Hippocampal formation (tissue), 2 donors: ENCODE measurements at regions not wholly inside any gene's neighbourhood (a gene's known extent, or its start where the extent isn't known, plus 50 kb on each side); places are given as distances from the start of the nearest gene placed in this dataset.
"Not testable (repeated sequence)": the region's sequence is repeated elsewhere in the genome, so short reads cannot be mapped to it uniquely, and the experiment has no call there.

ENCODE experiments used
- DNase-seq, 2 donors: peaks; one replicate each; lab custom pipeline; 2025; lab: John Stamatoyannopoulos, UW

DNA sequence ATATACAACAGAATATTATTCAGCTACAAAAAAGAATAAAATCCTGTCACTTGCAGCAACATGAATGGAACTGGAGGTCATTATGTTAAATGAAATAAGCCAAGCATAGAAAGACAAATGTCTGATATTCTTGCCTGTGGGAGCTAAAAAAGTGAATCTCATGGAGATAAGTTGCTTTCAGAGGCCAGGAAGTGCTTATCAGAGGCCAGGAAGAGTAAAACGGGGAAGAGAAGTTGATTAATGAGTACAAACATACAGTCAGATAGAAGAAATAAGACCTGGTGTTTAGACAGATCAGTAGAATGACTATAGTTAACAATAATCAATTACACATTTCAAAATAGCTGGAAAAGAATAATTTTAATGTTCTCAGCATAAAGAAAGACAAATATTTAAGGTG lies 54.4 kb upstream of the CPHXL start:
- DNase-seq: no peak

DNA sequence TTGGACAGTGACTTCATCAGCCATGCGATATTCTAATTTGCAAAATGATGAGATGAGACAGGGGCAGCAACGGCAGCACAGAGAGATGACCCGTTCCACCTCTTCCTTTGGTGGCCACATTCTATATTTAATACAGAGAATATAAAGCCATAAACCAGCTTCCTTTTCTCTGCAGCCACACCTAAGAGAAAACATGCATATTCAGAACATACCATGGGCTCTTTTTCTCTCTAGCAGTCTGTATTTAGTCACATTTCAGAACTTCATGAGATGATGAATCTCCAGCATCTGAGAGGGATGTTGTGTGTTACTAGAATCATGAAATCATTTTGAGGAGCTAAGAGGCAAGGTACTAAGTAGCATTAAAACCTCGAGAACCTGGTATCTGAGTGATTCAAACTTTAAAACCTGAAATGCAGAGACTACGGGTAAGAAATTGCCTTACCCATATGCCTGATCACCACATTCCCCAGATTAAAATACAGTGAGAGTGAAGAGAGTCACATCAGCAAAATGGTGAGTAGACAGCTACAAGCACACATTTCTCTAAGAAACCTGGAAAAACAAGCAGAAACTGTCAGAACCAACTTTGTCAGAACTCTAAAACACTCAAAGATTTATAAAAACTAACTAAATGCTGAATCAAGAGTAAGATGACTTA lies 55.5 kb upstream of the CPHXL start:
- no peak for DNase-seq

DNA sequence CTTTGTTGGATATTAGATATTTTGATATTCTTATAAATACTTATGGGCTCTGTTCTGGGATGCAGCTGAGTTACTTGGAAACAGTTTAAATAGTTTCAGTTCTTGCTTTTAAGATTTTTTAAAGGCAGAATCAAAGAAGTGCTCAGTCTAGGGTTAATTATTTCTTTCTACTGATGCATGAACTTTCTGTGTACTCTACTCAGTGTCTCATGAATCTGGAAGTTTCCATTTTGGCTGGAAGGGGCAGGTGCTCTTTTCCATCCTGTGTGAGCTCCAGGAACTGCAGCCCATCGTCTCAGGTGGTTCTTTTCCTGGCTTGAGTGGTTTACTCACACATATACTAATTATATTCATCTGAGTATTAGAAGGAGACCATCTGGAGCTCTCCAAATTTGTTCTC lies 61.1 kb upstream of the CPHXL start:
- no peak for DNase-seq

DNA sequence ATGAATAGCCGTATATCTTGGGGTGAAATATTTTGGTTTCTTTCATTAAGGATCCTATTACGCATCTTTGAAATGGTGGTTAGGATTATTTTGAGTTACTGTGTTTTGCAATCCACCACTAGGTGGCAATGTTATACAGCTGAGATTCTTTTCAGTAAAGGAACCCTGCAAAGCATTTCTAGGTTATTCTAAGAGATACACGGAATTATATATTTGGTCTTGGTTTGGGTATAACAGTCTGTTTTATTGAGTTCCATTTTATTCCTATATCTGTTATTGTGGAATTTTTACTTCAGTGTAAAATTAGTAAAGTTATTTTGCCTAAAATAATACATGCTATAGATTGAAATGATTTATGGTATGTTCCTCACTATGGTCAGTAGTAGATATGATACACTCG lies 62.9 kb upstream of the CPHXL start:
- peak in 1 of 2 donors; percentile 68 for DNase-seq

DNA sequence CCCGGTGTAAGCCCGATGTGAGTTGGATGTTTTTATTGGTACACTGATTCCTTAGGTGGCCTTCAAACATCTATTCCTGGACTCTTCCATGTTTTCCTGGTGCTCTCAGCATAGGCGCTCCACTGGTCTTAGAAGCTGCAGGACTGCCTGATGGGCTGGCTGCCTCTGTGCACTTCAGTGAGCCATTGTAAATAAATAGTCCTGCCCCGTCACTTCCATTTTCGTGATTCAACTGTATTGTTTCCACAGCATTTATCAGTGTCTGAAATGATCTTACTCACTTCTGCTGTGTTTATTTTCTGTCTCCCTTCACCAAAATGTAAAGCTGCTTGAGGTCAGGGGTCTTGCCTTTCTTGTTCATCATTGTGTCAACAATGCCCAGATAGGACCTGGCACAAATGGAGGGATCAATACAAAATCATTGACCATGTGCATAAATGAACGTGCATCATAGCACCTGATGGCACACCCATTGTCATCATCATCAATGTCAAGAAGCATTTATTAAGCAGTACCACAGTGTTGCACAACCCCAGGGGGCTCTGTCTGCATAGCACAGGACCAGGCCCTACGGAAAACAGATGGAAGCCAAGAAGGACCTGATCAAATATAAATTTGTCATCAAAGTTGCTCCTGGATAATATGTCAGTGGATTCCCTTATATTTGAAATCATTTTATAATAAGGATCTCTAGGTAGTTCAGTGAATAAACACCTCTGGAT lies 66.6 kb upstream of the CPHXL start:
- no peak for DNase-seq

DNA sequence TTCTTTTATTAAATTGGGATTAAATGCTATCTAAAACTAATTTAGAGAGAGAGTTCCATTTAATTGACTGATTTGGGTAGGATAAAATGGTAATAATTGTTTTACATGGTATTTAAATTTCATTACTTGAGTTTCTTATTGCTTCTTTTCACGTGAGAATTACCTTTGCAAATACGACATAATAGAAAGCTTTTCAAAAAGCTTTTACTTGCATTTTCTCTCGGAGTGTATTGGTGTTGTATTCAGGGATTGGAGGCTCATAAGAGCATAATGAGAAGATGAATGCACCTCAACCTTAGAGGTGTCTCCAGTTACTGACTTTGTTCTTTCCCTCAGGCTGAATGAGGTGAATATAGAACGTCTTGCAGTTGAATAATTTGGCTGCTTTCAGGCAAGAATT lies 67.4 kb upstream of the CPHXL start:
- DNase-seq: no peak

DNA sequence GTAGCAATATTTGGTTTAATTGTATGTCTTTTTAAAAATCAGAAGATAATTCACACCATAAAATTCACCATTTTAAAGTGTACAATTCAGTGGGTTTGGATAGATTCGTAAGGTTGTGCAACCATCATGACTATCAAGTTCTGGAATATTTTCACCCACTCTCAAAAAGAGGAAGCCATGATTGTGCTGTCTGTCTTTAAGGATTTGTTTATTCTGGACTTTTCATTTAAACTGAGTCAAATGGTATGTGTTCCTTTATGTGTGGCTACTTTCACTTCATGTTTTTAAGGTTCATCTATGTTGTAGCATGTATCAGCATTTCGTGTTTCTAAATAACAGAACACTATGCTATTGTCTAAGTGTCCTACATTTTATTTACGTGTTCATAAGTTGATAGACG lies 68.1 kb upstream of the CPHXL start:
- DNase-seq: no peak

DNA sequence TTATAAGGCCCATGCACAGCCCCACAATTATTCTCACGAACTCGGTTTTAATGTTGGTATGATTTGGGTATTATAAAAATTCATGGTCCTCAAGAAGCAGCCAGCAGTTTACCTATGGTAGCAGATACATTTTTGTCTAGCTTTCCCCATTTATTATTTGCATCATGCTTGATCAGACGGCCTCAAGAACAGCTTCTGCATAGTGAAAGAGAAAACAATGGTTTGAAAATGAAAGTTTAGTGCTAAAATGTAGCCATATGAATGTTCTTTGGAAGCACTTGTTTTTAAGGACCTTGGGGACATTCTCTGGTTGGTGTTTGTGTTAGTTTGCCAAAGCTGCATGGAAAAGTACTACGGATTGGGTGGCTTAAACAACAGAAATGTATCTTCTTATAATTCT lies 72.4 kb upstream of the CPHXL start:
- no peak for DNase-seq

DNA sequence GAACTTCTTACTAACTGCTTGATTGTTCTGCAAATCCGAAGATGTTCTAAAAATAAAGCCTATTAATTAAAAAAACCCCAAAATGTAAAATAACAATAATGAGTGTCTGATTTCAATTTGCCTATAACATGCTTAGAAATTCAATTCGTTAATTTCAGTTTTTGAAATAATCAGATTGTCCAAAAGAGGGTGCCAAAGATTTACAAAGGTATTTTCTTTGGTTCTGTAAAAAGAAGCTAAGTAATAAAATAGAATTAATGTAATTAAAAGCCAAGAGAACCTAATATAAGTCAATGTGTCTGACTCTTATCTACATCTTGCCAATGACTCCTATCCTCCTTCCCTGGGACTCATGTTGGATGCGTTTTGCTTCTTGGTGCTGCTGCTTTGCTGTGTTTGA lies 75.0 kb upstream of the CPHXL start:
- DNase-seq: peak in 1 of 2 donors; percentile 43

DNA sequence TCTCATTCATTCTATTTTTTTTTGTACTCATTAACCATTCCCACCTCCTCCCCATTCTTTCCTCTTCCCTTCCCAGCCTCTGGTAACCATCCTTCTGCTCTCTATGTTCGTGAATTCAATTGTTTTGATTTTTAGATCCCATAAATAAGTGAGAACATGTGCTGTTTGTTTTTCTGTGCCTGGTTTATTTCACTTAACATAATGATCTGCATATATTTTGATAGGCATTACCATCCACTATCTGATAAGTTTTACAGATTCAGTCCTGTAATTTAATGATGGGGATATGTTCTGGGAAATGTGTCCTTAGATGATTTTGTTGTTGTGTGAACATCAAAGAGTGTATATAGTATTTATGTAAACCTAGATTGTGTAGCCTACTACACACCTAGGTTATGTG lies 77.5 kb upstream of the CPHXL start:
- no peak for DNase-seq

DNA sequence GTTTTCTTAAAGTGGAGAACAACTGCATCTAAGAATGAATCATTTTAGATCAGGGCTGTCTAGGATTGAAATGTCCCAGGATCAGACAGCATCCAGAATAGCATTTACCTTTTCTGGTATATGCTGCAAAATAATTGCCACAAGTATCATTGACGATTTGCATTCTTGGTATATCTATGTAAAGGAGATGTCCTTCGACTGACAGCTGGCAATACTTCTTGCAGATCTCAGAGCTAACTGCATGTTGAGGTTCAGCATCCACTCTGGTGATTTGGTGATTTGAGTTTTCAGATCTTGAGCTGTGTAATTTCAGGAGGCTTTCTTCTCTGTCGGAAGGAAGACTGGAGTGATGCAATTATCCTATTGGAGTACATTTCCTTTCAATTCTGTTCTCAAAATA lies 78.1 kb upstream of the CPHXL start:
- DNase-seq: no peak

DNA sequence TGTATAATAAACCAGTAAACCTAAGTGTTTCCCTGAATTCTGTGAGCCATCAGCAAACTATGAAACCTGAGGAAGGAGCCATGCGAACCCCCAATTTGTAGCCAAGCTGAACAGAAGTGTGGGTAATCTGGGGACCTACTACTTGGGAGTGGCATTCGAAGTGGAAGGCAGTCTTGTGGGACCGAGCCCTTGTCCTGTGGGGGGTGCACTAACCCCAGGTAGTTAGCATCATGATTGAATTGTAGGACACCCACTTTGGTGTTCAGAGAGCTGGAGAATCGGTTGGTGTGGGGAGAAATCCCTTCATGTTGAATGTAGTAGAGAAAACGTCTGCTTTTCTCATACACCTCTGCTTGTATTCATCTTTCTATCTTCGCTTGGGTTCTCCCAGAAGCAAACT lies 79.7 kb upstream of the CPHXL start:
- DNase-seq: no peak

DNA sequence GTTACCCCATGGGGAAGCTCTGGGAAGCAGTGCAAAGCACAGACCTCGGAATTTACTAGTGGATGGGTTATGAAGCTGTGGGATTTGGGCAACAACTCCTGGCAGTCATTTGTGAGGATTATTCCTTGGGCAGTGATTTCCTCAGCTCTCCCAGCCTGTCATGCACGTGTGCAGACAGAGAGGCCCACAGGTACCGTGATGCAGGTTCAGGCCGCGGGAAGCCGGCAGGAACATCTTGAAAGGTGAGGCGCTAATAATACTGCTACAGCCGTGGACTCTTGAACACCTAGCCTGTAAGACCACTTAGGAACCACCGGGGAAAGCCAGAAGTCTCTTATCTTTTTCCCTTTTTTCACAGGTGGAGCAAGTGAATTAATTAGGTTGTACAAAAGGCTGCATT lies 80.2 kb upstream of the CPHXL start:
- DNase-seq: no peak

DNA sequence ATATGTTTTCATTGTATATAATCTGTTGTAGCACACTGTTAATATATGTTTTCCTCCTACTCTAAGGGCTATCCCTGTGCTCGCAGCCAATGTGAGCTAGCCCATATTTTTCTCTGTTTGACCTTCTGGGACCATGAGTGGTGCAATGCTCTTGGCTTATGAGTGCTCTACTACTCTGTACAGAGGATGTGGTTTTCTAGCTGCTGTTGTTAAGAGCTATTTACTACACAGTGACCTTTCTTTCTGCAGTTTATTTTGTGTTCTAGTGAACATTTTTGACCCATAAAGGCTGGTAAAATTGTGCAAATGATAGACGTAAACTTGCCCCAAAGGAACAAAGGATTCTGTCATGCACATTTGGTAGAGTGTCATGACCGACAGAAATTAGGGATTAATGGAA lies 84.1 kb upstream of the CPHXL start:
- DNase-seq: no peak

DNA sequence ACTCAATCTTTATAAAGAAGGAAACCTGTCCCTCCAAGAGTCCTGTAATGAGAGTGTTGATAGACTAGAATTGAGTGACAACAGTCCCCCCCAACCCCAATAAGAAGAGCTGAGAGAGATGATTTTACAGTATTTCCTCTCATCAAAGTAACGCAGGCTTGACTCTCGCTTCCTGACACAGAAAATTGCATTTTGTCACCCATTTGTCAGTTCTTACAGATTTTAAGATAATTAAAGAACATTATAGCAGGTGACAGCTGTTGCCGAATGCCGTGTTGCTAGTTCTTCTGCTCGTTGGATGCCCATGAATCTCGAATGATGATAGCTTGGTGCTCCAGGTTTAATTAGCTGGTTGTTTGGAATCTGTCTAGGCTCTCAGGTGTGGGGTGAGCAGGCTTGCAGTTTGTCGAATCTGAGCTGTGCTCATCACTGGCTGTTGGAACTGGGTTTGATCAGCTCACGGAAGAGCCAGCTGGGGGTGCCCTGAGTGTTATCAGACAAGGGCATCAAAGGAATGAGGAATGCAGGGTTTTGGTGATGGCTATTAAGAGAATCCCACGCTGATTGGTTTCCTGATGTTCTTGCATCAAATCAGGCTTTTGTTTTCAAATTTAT lies 84.8 kb upstream of the CPHXL start:
- peak in 1 of 2 donors; percentile 7 for DNase-seq

DNA sequence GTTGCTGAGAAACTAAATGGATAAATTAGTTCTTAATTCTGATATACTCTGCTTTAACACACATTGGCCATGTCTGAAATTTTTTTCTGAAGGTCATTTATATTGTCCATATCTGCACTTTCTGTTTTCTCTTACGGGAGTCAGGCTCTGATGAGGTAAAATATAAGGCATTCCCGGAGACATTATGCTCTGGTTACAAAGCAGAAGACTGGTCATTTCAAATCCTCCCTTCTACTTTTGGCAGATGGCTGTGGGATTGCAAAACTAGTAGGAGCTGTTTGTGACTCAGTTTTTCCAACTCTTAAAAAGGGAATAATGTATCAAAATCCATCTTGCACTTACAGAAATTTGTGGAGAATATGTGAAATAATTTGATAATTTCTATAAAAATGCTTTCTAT lies 92.2 kb upstream of the CPHXL start:
- no peak for DNase-seq

DNA sequence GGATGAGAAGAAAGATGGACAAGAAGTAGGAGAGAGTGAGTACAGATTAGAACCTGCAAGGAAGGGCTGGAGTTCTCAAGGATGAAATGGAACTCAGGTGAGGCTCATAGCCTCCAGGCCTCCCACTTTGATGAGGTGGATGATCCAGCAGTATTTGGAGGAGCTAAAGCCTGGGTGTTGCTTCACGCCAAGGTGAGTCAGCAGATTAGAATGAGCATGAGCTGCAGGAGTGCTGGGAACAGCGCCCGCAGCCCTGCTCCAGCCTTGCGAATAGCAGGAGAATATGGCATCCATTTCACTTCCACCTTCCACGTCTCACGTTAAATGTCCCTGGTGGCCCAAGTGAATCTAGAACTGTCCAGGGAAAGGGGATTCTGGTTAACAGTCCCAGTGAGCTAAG lies 94.4 kb upstream of the CPHXL start:
- no peak for DNase-seq

DNA sequence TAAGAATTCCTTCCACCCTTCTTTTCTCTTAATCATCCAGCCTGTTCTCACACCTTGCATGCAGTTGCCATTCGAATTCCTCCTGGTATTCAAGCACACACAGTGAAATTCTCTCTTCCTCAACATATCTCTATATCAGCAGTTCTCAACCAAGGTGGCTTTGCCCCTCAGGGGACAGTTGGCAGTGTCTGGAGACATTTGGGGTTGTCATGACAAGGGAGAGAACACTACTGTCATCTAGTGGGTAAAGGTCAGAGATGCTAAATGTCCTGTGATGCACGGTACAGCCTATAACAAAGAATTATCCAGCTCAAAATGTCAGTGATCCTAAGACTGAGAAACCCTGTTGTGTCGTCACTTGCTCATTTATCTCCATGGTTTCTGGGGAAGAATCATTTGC lies 94.8 kb upstream of the CPHXL start:
- no peak for DNase-seq

DNA sequence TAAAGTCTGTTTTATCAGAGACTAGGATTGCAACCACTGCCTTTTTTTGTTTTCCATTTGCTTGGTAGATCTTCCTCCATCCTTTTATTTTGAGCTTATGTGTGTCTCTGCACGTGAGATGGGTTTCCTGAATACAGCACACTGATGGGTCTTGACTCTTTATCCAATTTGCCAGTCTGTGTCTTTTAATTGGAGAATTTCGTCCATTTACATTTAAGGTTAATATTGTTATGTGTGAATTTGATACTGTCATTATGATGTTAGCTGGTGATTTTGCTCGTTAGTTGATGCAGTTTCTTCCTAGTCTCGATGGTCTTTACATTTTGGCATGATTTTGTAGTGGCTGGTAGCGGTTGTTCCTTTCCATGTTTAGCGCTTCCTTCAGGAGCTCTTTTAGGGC lies 99.5 kb upstream of the CPHXL start:
- DNase-seq: not testable (repeated sequence)

DNA sequence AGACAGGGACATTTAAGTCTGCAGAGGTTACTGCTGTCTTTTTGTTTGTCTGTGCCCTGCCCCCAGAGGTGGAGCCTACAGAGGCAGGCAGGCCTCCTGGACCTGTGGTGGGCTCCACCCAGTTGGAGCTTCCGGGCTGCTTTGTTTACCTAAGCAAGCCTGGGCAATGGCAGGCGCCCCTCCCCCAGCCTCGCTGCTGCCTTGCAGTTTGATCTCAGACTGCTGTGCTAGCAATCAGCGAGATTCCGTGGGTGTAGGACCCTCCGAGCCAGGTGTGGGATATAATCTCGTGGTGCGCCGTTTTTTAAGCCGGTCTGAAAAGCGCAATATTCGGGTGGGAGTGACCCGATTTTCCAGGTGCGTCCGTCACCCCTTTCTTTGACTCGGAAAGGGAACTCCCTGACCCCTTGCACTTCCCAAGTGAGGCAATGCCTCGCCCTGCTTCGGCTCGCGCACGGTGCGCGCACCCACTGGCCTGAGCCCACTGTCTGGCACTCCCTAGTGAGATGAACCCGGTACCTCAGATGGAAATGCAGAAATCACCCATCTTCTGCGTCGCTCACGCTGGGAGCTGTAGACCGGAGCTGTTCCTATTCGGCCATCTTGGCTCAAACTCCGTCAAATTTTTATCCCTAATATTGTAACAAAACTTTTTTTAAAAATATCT lies 101.2 kb upstream of the CPHXL start:
- DNase-seq: not testable (repeated sequence)

DNA sequence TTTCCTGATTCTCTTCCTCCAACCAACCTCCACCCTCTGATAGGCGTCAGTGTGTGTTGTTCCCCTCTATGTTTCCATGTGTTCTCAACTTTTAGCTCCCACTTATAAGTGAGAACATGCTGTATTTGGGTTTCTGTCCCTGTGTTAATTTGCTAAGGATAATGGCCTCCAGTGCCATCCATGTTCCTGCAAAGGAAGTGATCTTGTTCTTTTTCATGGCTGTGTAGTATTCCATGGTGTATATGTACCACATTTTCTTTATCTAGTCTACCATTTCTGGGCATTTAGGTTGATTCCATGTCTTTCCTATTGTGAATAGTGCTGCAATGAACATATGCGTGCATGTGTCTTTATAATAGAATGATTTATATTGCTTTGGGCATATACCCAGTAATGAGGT lies 107.1 kb upstream of the CPHXL start:
- not testable (repeated sequence) for DNase-seq

DNA sequence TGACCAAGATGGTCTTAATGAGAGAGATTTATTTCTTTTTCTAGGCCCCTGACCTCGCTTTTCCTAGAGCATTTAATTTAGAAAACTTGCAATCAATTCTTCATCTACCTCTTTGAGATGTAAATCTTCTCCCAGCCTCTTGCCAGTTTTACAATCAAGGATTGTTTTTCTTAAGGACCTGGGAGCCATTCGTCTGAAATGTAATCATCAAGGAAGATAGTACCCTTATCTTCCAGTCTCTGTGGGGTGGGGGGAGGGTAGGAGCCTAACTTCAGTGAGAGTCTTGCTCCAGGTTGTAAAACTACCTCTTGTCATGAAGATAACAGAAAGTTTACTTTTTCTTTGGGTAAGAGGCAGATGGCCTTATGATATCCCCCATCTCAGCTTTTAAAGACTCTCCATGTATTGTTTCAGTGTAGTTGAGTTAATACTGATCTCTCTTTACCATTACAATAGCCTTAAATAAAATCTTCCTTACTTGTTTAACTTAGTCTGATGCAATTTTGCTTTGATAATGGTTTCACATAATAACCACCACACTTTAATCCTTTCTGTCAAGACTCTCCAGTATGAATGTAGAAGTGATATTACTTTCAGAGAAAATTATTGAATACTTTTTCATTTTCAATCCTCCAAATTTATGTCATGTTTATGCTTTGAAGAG lies 110.2 kb upstream of the CPHXL start:
- no peak for DNase-seq
